GM23338 (cell line): ENCODE measurements at regions not wholly inside any gene's neighbourhood (a gene's known extent, or its start where the extent isn't known, plus 50 kb on each side); places are given as distances from the start of the nearest gene placed in this dataset.
A peak's percentile ranks its signal among the peaks of the same experiment; 100 is the strongest.

Experiments used
- ATAC-seq: fragments of 200-7000 bp; cut with Tn5 transposase; 3 replicates; pipeline ENCODE4 v1.9.1; 2020
- DNase-seq: peaks from one replicate; pipeline ENCODE4 v3.0.0-alpha.2; 2015; ENCODE audit warnings: low spot score
- H2AFZ ChIP-seq: fragments of 200-600 bp; sonication (generic); 2 replicates; pipeline ENCODE4 v1.8.0; 2016; ENCODE audit warnings: antibody characterized with exemption, mild to moderate bottlenecking, moderate library complexity
- H3F3A ChIP-seq: fragments of 200-600 bp; sonication (generic); replicated peaks from 2 replicates; pipeline ENCODE4 v1.8.0; 2017; ENCODE audit warnings: antibody characterized with exemption, mixed run types, low read depth
- H3K27ac ChIP-seq: fragments of 200-600 bp; sonication (generic); 2 replicates; pipeline ENCODE4 v1.6.1; 2016; ENCODE audit warnings: low read depth
- H3K27me3 ChIP-seq: fragments of 200-600 bp; sonication (generic); 2 replicates; pipeline ENCODE4 v1.8.0; 2016; ENCODE audit warnings: mild to moderate bottlenecking, mixed run types, moderate library complexity; ENCODE audit not compliant: insufficient read depth
- H3K36me3 ChIP-seq: fragments of 200-600 bp; sonication (generic); 2 replicates; pipeline ENCODE4 v1.8.0; 2016; ENCODE audit warnings: mild to moderate bottlenecking; ENCODE audit not compliant: insufficient read depth
- H3K4me1 ChIP-seq: fragments of 200-600 bp; sonication (generic); 2 replicates; pipeline ENCODE4 v1.8.0; 2016; ENCODE audit warnings: mild to moderate bottlenecking, moderate library complexity; ENCODE audit not compliant: insufficient read depth
- H3K4me2 ChIP-seq: fragments of 200-600 bp; sonication (generic); 2 replicates; pipeline ENCODE4 v1.7.1; 2017; ENCODE audit warnings: mixed run types
- H3K4me3 ChIP-seq: fragments of 200-600 bp; sonication (generic); 2 replicates; pipeline ENCODE4 v1.6.1; 2016; ENCODE audit warnings: mixed run types
- H3K79me2 ChIP-seq: fragments of 200-600 bp; sonication (generic); replicated peaks from 2 replicates; pipeline ENCODE4 v1.8.0; 2017; ENCODE audit warnings: mild to moderate bottlenecking; ENCODE audit not compliant: insufficient read depth
- H3K9me2 ChIP-seq: fragments of 200-600 bp; sonication (generic); 2 replicates; pipeline ENCODE4 v1.8.0; 2017; ENCODE audit not compliant: insufficient read depth
- H4K20me1 ChIP-seq: fragments of 200-600 bp; sonication (generic); replicated peaks from 2 replicates; pipeline ENCODE4 v1.8.0; 2017; ENCODE audit warnings: mild to moderate bottlenecking; ENCODE audit not compliant: insufficient read depth
- H3K27ac Mint-ChIP-seq: 2 replicates; pipeline ENCODE4 v1.8.0; 2020; ENCODE audit warnings: inconsistent platforms, mild to moderate bottlenecking, moderate library complexity, mixed read lengths
- H3K27me3 Mint-ChIP-seq: 3 replicates; pipeline ENCODE4 v1.8.0; 2022; ENCODE audit warnings: low read depth, mild to moderate bottlenecking, moderate library complexity, mixed read lengths, inconsistent platforms; ENCODE audit not compliant: insufficient read depth, poor library complexity
- H3K36me3 Mint-ChIP-seq: 3 replicates; pipeline ENCODE4 v1.8.0; 2021; ENCODE audit warnings: low read depth, mild to moderate bottlenecking, inconsistent platforms, moderate library complexity, mixed read lengths
- H3K4me1 Mint-ChIP-seq: 3 replicates; pipeline ENCODE4 v1.8.0; 2020; ENCODE audit warnings: mild to moderate bottlenecking, inconsistent platforms, mixed read lengths
- H3K4me3 Mint-ChIP-seq: 3 replicates; pipeline ENCODE4 v1.8.0; 2021; ENCODE audit warnings: moderate library complexity, mild to moderate bottlenecking, inconsistent platforms, mixed read lengths
- H3K9me3 Mint-ChIP-seq: 3 replicates; pipeline ENCODE4 v1.8.0; 2020; ENCODE audit warnings: moderate library complexity, mild to moderate bottlenecking, inconsistent platforms, mixed read lengths
- CREB1 ChIP-seq: fragments of 250-450 bp; sonication (Bioruptor Pico); IDR thresholded peaks from 2 replicates; pipeline ENCODE4 v1.5.0; 2020; ENCODE audit warnings: low read depth, mild to moderate bottlenecking, moderate library complexity
- JUNB ChIP-seq: IDR thresholded peaks from one replicate; pipeline ENCODE4 v1.6.1; 2016; ENCODE audit warnings: antibody characterized with exemption; ENCODE audit not compliant: unreplicated experiment
- POLR2AphosphoS5 ChIP-seq: IDR thresholded peaks from 2 replicates; pipeline ENCODE4 v1.6.1; 2016; ENCODE audit warnings: antibody characterized with exemption, low read depth
- REST ChIP-seq: IDR thresholded peaks from one replicate; pipeline ENCODE4 v1.6.1; 2018; ENCODE audit warnings: antibody characterized with exemption; ENCODE audit not compliant: unreplicated experiment
- TF ChIP-seq, protein P1 (sequence below): fragments of 250-450 bp; sonication (Bioruptor Pico); IDR thresholded peaks from 2 replicates; pipeline ENCODE4 v1.5.0; 2020; ENCODE audit warnings: mild to moderate bottlenecking, moderate library complexity

DNA sequence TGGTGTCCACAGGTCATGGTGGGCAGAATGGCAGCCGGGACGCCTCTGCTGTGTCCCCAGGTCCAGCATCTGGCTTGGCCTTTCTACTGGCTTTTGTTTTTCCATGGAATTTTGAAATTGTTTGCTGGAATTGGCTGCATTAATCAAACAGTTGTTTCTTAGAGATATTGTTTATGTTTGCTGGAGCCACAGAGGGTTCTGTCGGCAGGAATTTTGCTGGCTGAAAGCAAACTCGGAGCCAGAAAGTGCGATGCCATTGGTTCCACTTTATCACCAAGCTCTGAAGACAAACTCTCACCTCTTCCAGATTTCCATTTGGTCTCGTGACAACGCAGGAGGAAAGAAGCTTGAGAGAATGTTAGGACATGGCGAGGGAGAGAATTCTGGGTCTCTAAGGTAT is 199.2 kb upstream of the COPS8 start:
- no peak for ATAC-seq
- Histone ChIP-seq H2AFZ (0 out of 2 replicates have a peak overlapping the region, but pooled peaks have one; percentile 14), H3F3A (no peaks in the 10 kb centered on the region), H3K27ac (no peak overlapping the region), H3K36me3 (no peaks in the 10 kb centered on the region), H3K27me3 (no peaks in the 10 kb centered on the region), H3K4me3 (no peak overlapping the region), H3K4me2 (no peak overlapping the region), H3K79me2 (no peaks in the 10 kb centered on the region), H3K9me2 (peaks cover 11% of the 10 kb centered on the region), H4K20me1 (no peaks in the 10 kb centered on the region), H3K4me1 (no peaks in the 10 kb centered on the region)
- Mint-ChIP-seq H3K4me1 (no peaks in the 10 kb centered on the region; the same call in 1 of the 3 replicates), H3K27ac (no peak overlapping the region), H3K4me3 (no peak overlapping the region), H3K36me3 (peaks cover 6% of the 10 kb centered on the region; the same call in 1 of the 3 replicates), H3K9me3 (peaks cover 11% of the 10 kb centered on the region), H3K27me3 (peaks cover 6% of the 10 kb centered on the region)
- no peak for DNase-seq
- TF ChIP-seq, protein P1, sequence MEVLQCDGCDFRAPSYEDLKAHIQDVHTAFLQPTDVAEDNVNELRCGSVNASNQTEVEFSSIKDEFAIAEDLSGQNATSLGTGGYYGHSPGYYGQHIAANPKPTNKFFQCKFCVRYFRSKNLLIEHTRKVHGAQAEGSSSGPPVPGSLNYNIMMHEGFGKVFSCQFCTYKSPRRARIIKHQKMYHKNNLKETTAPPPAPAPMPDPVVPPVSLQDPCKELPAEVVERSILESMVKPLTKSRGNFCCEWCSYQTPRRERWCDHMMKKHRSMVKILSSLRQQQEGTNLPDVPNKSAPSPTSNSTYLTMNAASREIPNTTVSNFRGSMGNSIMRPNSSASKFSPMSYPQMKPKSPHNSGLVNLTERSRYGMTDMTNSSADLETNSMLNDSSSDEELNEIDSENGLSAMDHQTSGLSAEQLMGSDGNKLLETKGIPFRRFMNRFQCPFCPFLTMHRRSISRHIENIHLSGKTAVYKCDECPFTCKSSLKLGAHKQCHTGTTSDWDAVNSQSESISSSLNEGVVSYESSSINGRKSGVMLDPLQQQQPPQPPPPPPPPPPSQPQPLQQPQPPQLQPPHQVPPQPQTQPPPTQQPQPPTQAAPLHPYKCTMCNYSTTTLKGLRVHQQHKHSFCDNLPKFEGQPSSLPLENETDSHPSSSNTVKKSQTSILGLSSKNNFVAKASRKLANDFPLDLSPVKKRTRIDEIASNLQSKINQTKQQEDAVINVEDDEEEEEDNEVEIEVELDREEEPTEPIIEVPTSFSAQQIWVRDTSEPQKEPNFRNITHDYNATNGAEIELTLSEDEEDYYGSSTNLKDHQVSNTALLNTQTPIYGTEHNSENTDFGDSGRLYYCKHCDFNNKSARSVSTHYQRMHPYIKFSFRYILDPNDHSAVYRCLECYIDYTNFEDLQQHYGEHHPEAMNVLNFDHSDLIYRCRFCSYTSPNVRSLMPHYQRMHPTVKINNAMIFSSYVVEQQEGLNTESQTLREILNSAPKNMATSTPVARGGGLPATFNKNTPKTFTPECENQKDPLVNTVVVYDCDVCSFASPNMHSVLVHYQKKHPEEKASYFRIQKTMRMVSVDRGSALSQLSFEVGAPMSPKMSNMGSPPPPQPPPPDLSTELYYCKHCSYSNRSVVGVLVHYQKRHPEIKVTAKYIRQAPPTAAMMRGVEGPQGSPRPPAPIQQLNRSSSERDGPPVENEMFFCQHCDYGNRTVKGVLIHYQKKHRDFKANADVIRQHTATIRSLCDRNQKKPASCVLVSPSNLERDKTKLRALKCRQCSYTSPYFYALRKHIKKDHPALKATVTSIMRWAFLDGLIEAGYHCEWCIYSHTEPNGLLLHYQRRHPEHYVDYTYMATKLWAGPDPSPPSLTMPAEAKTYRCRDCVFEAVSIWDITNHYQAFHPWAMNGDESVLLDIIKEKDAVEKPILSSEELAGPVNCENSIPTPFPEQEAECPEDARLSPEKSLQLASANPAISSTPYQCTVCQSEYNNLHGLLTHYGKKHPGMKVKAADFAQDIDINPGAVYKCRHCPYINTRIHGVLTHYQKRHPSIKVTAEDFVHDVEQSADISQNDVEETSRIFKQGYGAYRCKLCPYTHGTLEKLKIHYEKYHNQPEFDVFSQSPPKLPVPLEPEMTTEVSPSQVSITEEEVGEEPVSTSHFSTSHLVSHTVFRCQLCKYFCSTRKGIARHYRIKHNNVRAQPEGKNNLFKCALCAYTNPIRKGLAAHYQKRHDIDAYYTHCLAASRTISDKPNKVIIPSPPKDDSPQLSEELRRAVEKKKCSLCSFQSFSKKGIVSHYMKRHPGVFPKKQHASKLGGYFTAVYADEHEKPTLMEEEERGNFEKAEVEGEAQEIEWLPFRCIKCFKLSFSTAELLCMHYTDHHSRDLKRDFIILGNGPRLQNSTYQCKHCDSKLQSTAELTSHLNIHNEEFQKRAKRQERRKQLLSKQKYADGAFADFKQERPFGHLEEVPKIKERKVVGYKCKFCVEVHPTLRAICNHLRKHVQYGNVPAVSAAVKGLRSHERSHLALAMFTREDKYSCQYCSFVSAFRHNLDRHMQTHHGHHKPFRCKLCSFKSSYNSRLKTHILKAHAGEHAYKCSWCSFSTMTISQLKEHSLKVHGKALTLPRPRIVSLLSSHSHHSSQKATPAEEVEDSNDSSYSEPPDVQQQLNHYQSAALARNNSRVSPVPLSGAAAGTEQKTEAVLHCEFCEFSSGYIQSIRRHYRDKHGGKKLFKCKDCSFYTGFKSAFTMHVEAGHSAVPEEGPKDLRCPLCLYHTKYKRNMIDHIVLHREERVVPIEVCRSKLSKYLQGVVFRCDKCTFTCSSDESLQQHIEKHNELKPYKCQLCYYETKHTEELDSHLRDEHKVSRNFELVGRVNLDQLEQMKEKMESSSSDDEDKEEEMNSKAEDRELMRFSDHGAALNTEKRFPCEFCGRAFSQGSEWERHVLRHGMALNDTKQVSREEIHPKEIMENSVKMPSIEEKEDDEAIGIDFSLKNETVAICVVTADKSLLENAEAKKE, result no peak

DNA sequence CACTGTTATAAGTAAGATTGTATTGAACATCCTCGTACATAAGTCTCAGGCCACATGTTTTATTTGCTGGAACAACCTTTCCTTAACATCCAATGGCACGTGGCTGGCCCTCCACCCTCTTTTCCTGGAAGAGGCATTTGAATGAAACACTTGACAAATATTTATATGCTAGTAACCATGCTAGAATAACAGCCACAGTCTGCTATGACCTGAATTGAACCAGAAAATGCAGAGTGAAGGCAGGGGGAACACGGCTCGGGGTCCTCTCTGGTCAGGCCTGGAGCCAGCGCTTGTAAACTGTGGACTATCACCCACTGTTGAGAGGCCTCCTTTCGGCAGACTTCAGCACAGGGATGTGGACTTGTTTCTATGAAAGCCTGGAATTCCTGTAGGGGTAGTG is 198.2 kb upstream of the COPS8 start:
- Mint-ChIP-seq H3K36me3 (no peaks in the 10 kb centered on the region), H3K4me3 (no peak overlapping the region)

More for the DNA sequence above, 198.2 kb upstream of the COPS8 start:
- DNase-seq, result peak; percentile 9
- H3K4me3 ChIP-seq, result no peak overlapping the region
- Mint-ChIP-seq H3K27ac (no peak overlapping the region), H3K27me3 (peaks cover 6% of the 10 kb centered on the region), H3K9me3 (peaks cover 3% of the 10 kb centered on the region; the same call in 2 of the 3 replicates), H3K4me1 (peaks cover 4% of the 10 kb centered on the region; the same call in 2 of the 3 replicates)
- H3K27me3 ChIP-seq, result no peaks in the 10 kb centered on the region
- H3K79me2 ChIP-seq, result no peaks in the 10 kb centered on the region
- no peaks in the 10 kb centered on the region for H3K4me1 ChIP-seq
- H2AFZ ChIP-seq, result peak overlapping the region; percentile 92
- no peaks in the 10 kb centered on the region for H3K36me3 ChIP-seq
- ATAC-seq, result no peak; the same call in 2 of the 3 replicates
- H3K9me2 ChIP-seq, result peaks cover 11% of the 10 kb centered on the region
- no peaks in the 10 kb centered on the region for H4K20me1 ChIP-seq
- TF ChIP-seq CREB1 (CRISPR knock-in tag) (no peak), POLR2AphosphoS5 (no peak), JUNB (no peak), REST (no peak)
- no peak overlapping the region for H3K27ac ChIP-seq
- no peaks in the 10 kb centered on the region for H3F3A ChIP-seq
- no peak overlapping the region for H3K4me2 ChIP-seq
